ENCODE measurements at regions not wholly inside any gene's neighbourhood (a gene's known extent, or its start where the extent isn't known, plus 50 kb on each side); places are given as distances from the start of the nearest gene placed in this dataset.

DNA sequence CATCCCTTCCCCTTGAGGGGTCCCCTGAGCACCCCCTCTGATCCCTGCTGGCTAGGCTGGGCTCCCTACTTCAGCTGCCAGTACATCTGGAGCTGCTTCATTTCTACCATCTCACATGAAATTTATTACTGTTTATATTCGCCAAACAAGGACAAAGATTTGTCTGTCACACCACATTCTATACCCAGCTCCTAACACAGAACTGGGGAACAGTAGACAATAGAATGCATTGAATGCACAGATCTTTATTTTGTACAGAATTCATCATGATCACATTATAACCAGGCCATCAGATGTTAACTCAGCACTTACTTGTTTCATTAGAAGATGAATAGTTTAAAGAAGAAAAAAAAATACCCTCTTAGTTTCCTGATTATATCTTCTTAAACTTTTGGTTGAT, 159.4 kb downstream of the KLF5 start:
- TF ChIP-seq, protein P1, sequence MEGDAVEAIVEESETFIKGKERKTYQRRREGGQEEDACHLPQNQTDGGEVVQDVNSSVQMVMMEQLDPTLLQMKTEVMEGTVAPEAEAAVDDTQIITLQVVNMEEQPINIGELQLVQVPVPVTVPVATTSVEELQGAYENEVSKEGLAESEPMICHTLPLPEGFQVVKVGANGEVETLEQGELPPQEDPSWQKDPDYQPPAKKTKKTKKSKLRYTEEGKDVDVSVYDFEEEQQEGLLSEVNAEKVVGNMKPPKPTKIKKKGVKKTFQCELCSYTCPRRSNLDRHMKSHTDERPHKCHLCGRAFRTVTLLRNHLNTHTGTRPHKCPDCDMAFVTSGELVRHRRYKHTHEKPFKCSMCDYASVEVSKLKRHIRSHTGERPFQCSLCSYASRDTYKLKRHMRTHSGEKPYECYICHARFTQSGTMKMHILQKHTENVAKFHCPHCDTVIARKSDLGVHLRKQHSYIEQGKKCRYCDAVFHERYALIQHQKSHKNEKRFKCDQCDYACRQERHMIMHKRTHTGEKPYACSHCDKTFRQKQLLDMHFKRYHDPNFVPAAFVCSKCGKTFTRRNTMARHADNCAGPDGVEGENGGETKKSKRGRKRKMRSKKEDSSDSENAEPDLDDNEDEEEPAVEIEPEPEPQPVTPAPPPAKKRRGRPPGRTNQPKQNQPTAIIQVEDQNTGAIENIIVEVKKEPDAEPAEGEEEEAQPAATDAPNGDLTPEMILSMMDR (IDR thresholded peaks at IDR 0.05) = no peak
- TF ChIP-seq POLR2A (IDR thresholded peaks at IDR 0.05) = no peak

Measured in ovary (tissue), 3 donors.